Mucosa of descending colon (tissue), 3 donors: ENCODE measurements at regions not wholly inside any gene's neighbourhood (a gene's known extent, or its start where the extent isn't known, plus 50 kb on each side); places are given as distances from the start of the nearest gene placed in this dataset.

Experiments
- ATAC-seq: fragments of 200-7000 bp; cut with Tn5 transposase; one replicate; pipeline ENCODE4 v1.9.1; 2020; ENCODE audit warnings: mild to moderate bottlenecking, moderate library complexity
- DNase-seq, 3 donors: peaks; one replicate each; pipeline ENCODE4 v3.0.0-alpha.2; 2020
- H3K36me3 ChIP-seq: fragments of 200-600 bp; one replicate; pipeline ENCODE4 v1.8.0; 2021; ENCODE audit warnings: low read depth, mild to moderate bottlenecking
- H3K4me1 ChIP-seq: fragments of 200-600 bp; one replicate; pipeline ENCODE4 v1.8.0; 2021; ENCODE audit warnings: low read depth, mild to moderate bottlenecking
- H3K4me3 ChIP-seq: fragments of 200-600 bp; one replicate; pipeline ENCODE4 v1.8.0; 2021; ENCODE audit warnings: mild to moderate bottlenecking
- H3K9me3 ChIP-seq: fragments of 200-600 bp; one replicate; pipeline ENCODE4 v1.8.0; 2021; ENCODE audit warnings: mild to moderate bottlenecking
- intact Hi-C, 2 donors: fragments of 100-400 bp; cut with DNase I in 1 of 2; cut with micrococcal nuclease in 1 of 2; formaldehyde crosslinking; loops; one replicate each; pipeline versions ENCODE4 v1.11.0 to v1.11.1; 2022; cut with DNase I, micrococcal nuclease
- TF ChIP-seq, protein P1 (sequence below): fragments of 200-600 bp; IDR thresholded peaks from one replicate; pipeline ENCODE4 v1.8.0; 2022; ENCODE audit warnings: antibody characterized with exemption, mild to moderate bottlenecking
- donor health status: DM: no; HTN: no; CAD: no; lungs with moderate emphysema.
- donor health status: DM: no; HTN: no; CAD: no.
- donor health status: DM: no; HTN: yes; CAD: no.

DNA sequence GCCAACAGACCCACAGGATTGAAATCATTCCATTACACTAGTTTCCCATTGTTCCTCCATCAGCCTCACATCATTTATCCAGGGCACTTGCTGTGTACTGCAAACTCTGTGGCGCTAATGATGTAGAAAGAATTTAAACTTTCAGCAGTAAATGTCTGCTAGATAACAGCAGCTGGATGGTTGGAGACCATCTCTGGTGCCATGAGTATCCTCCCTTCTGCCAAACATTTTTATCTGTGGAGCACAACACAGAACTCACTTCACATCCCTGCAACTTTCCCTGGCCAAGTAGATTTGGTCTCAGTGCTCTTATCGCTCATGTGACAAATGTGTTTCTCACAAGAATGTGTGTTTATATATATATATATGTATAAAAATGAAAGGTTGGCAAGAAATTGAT is 481.9 kb downstream of the FGF9 start:
- no peak overlapping the region for H3K4me3 ChIP-seq
- no peak for DNase-seq
- no peaks in the 10 kb centered on the region for H3K9me3 ChIP-seq
- H3K4me1 ChIP-seq = no peaks in the 10 kb centered on the region
- intact Hi-C loops = no loop called here
- no peak for ATAC-seq
- TF ChIP-seq, protein P1, sequence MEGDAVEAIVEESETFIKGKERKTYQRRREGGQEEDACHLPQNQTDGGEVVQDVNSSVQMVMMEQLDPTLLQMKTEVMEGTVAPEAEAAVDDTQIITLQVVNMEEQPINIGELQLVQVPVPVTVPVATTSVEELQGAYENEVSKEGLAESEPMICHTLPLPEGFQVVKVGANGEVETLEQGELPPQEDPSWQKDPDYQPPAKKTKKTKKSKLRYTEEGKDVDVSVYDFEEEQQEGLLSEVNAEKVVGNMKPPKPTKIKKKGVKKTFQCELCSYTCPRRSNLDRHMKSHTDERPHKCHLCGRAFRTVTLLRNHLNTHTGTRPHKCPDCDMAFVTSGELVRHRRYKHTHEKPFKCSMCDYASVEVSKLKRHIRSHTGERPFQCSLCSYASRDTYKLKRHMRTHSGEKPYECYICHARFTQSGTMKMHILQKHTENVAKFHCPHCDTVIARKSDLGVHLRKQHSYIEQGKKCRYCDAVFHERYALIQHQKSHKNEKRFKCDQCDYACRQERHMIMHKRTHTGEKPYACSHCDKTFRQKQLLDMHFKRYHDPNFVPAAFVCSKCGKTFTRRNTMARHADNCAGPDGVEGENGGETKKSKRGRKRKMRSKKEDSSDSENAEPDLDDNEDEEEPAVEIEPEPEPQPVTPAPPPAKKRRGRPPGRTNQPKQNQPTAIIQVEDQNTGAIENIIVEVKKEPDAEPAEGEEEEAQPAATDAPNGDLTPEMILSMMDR = no peak
- H3K36me3 ChIP-seq = no peaks in the 10 kb centered on the region

DNA sequence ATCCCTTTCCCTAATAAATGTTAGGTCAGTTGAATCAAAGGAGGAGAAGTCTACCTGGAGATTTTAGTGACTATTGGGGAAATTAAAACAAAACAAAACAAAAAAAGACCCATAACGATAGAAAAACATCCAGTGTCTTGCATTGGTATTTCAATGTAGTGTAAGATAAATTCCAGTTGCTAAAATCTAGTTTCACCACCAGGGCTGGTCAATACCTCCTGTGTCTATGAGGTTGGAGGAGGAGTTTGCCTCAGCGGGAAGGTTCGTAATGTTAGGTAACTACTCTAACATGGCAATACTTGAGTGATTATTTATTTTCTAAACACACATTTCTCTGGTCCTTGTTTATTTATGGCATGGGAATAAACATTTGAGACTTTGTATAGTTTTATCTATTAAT is 483.2 kb downstream of the FGF9 start:
- intact Hi-C loops = no loop called here
- H3K4me3 ChIP-seq = no peak overlapping the region
- H3K4me1 ChIP-seq = no peaks in the 10 kb centered on the region
- TF ChIP-seq, protein P1 = no peak
- H3K36me3 ChIP-seq = no peaks in the 10 kb centered on the region
- H3K9me3 ChIP-seq = no peaks in the 10 kb centered on the region
- DNase-seq (no peak), ATAC-seq (no peak)

DNA sequence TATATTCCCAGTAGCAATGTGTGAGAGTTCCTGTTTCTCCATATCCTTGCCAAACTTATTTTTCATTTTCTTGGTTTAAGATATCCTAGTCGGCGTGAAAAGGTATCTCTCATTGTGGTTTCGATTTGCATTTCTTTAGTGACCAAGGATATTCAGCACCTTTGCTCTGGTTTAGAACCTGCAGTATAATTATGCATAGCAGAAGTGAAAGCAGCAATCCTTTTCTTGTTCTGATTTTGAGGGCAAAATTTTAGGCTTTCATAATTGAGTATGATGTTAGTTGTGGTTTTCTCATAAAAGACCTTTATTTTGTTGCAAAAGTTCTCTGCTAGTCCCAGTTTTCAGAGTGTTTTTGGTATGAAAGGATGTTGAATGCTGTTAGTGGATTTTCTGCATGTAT is 491.0 kb downstream of the FGF9 start:
- no peaks in the 10 kb centered on the region for H3K4me1 ChIP-seq
- H3K4me3 ChIP-seq = no peak overlapping the region
- H3K36me3 ChIP-seq = no peaks in the 10 kb centered on the region
- H3K9me3 ChIP-seq = no peaks in the 10 kb centered on the region
- TF ChIP-seq, protein P1 = no peak
- ATAC-seq = no peak
- no peak for DNase-seq
- intact Hi-C loops = no loop called here

DNA sequence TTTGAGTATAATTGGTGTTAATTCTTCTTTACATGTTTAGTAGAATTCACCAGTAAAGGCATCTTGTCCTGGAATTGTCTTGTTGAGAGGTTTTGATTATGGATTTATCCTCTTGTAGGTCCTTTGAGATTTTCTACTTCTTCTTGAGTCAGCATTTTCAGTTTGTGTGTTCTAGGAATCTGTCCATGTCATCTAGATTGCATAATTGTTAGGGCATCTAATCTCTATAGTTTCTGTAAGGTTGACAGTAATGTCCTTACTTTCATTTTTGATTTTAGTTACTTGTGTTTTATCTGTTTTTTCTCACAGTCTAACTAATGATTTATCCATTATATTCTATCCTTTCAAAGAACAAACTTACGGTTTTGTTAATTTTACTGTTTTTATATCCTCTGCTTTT is 492.0 kb downstream of the FGF9 start:
- H3K4me1 ChIP-seq = no peaks in the 10 kb centered on the region
- H3K4me3 ChIP-seq = no peak overlapping the region
- TF ChIP-seq, protein P1 = no peak
- no peaks in the 10 kb centered on the region for H3K9me3 ChIP-seq
- ATAC-seq (no peak), DNase-seq (no peak)
- H3K36me3 ChIP-seq = no peaks in the 10 kb centered on the region
- intact Hi-C loops = no loop called here

DNA sequence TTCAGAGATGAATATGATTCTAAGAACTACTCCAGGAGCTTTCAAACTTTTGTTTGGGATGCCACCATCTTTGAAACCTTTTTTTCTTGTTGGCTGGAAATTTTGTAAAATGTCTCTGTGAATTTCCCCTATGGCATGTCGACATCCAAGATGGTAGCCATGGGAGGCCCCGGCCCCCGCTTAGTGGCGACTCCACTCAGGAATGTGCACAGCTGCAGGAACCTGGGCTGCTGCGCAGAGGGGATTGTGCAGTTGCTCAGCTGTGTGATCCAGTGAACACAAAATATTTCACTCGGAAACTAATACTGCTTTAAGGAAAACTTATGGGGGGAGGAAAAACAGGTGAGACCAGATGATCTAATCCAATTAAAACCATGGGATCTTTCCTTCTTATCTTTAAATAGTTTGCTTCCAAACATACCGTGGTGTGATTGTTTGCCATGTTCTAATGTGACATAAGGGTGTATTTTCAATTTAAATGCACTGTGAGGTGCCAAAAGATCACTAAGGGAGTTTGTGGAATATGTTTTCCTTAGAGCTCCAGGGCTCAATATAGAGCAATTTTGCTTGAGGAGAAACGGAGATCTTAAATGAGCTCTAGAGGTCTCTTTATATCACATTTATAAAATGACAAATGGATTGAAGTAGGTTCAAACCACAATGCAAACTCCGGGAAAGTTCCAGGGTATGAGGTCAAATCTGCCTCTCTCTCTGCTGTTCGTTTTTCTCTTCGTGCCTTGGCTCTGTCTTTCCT is 497.7 kb downstream of the FGF9 start:
- DNase-seq (no peak), ATAC-seq (no peak)
- no peak overlapping the region for H3K4me3 ChIP-seq
- no peaks in the 10 kb centered on the region for H3K36me3 ChIP-seq
- H3K9me3 ChIP-seq = no peaks in the 10 kb centered on the region
- intact Hi-C loops = no loop called here
- H3K4me1 ChIP-seq = no peaks in the 10 kb centered on the region
- TF ChIP-seq, protein P1 = no peak

DNA sequence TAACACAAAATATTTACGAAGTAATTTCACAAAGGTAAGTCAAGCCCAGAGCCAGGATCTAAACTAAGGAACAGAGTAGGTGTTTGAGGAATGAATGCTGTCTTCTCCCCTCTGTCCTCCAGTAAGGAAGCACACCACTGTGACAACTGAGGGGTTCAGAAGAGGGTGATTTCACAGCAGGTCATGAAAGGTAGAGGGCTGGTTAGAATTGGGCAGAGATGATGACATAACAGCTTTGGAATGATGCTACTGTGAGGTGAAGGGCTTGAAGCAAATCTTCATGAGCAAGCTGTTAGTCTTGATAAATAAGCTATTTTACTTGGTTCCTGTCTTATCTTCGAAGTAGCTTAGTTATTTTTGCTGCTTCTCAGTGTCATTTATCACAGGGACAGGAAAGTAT is 498.6 kb downstream of the FGF9 start:
- intact Hi-C loops = no loop called here

More for the DNA sequence above, 498.6 kb downstream of the FGF9 start:
- H3K36me3 ChIP-seq = no peaks in the 10 kb centered on the region
- TF ChIP-seq, protein P1 = no peak
- DNase-seq (no peak), ATAC-seq (no peak)
- H3K4me1 ChIP-seq = no peaks in the 10 kb centered on the region
- H3K9me3 ChIP-seq = no peaks in the 10 kb centered on the region
- H3K4me3 ChIP-seq = no peak overlapping the region
